CD1c-positive myeloid dendritic cell (primary cell): ENCODE measurements at regions not wholly inside any gene's neighbourhood (a gene's known extent, or its start where the extent isn't known, plus 50 kb on each side); places are given as distances from the start of the nearest gene placed in this dataset.

ENCODE experiments used
- DNase-seq: peaks from one replicate; pipeline ENCODE4 v3.0.0-alpha.2; 2016; ENCODE audit errors: extremely low spot score

- DNase-seq = no peak
Observed at GRCh38 chr20:4559106-4559505, 127.2 kb upstream of the PRNP start.

GRCh38 chr20:4556781-4557180 lies 129.5 kb upstream of the PRNP start:
- no peak for DNase-seq

- DNase-seq = no peak
Observed at GRCh38 chr20:4555188-4555890, 130.9 kb upstream of the PRNP start.

- no peak for DNase-seq
Observed at GRCh38 chr20:4554346-4554745, 131.9 kb upstream of the PRNP start.

GRCh38 chr20:4552075-4552640 lies 134.1 kb upstream of the PRNP start:
- DNase-seq = no peak

GRCh38 chr20:4550740-4551139 lies 135.5 kb upstream of the PRNP start:
- no peak for DNase-seq

GRCh38 chr20:4549711-4550259 lies 136.5 kb upstream of the PRNP start:
- DNase-seq = no peak

GRCh38 chr20:4548552-4548951 lies 137.7 kb upstream of the PRNP start:
- DNase-seq = no peak

GRCh38 chr20:4546786-4547185 lies 139.5 kb upstream of the PRNP start:
- no peak for DNase-seq

- no peak for DNase-seq
Observed at GRCh38 chr20:4546342-4546741, 139.9 kb upstream of the PRNP start.

- no peak for DNase-seq
Observed at GRCh38 chr20:4545526-4545925, 140.7 kb upstream of the PRNP start.

GRCh38 chr20:4544765-4545164 lies 141.5 kb upstream of the PRNP start:
- no peak for DNase-seq

- DNase-seq = no peak
Observed at GRCh38 chr20:4542270-4542669, 144.0 kb upstream of the PRNP start.

- DNase-seq = no peak
Observed at GRCh38 chr20:4534315-4534714, 151.9 kb upstream of the PRNP start.

- DNase-seq = no peak
Observed at GRCh38 chr20:4533368-4534133, 152.7 kb upstream of the PRNP start.

GRCh38 chr20:4532772-4533171 lies 153.5 kb upstream of the PRNP start:
- no peak for DNase-seq

GRCh38 chr20:4524792-4525191 lies 161.5 kb upstream of the PRNP start:
- DNase-seq = no peak

- no peak for DNase-seq
Observed at GRCh38 chr20:4524307-4524706, 161.9 kb upstream of the PRNP start.

GRCh38 chr20:4522310-4522709 lies 163.9 kb upstream of the PRNP start:
- DNase-seq = no peak

- no peak for DNase-seq
Observed at GRCh38 chr20:4521170-4521968, 164.9 kb upstream of the PRNP start.

GRCh38 chr20:4519534-4519933 lies 166.7 kb upstream of the PRNP start:
- peak; percentile 63 for DNase-seq

- DNase-seq = no peak
Observed at GRCh38 chr20:4516876-4517275, 169.4 kb upstream of the PRNP start.
